GM19455 (cell line): ENCODE measurements at regions not wholly inside any gene's neighbourhood (a gene's known extent, or its start where the extent isn't known, plus 50 kb on each side); places are given as distances from the start of the nearest gene placed in this dataset.

Source experiments
- ATAC-seq: cut with Tn5 transposase; IDR thresholded peaks from one replicate; pipeline ENCODE4 v1.9.1; 2021; ENCODE audit not compliant: unreplicated experiment

DNA sequence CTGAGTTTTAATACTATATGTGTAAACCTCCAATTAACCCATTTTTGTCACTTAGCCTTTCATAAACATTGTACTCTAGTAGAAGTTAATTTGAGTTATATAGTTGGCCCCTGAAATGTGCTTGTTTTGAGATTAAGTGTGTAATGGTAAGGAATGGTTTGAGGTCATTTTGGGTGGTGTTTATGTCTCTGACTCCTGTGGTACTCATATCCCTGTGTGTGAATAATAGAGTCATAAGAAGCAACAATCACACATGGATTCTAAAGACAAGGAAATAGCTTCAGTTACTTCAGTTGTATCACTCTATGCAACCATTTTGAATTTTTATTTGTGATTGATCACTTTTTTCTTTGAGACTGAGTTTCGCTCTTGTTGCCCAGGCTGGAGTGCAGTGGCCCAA, 408.5 kb downstream of the MFSD1 start:
- ATAC-seq: no peak

DNA sequence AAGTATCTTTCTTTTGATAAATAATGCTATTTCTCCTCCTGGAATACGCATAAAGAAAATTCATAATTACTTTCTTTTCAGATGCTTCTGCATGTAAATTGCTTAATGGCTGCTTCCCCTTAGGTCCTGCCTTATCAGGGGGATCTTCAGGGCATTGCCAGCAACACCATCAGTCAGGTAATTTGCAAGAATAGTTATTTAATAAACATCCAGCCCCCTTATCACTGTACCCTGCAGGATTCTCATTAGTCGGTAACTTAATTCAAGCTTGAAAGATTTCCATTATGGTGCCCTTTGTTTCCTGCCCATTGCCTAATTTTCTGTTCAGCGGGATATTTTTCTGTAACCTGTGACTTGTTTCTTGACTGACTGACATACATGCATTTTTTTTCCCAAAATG, 414.5 kb downstream of the MFSD1 start:
- ATAC-seq: no peak

DNA sequence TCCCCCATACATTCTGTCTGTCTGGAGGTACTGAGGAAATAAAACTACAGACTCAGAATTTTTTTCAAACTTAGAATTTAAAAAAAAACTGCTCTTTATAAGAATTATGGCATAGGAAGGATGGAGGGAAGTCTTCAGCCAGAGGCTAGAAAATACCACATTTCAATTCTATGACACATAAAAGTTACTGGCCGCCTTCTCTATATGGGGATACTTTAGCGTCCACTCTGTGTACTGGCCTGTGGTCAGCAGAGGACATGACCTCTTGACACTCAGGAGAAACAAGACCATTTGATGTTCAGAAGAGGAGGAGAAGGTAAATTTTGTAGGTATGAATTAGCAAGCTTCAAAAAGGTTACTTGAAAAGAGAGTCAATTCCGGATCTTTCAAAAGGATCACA, 417.4 kb downstream of the MFSD1 start:
- no peak for ATAC-seq

DNA sequence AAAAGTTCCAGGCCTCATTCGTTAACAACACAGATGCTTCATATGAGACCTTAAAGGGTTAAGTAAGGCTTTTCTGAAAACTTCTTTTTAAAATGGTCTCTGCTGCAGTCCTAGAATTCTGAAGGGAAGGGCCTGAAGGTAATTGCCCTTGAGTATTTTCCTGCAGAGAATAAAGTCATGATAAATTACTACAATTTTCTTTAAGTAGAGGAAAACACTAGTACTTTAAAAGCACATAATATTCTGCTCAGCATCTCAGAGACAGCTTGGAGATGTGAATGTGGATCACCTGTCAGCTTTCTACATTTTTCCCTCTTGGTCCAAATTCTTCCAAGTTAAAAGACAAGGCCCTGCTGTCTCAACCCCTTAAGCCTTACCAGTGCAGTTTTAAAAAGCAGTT, 419.5 kb downstream of the MFSD1 start:
- ATAC-seq: no peak

DNA sequence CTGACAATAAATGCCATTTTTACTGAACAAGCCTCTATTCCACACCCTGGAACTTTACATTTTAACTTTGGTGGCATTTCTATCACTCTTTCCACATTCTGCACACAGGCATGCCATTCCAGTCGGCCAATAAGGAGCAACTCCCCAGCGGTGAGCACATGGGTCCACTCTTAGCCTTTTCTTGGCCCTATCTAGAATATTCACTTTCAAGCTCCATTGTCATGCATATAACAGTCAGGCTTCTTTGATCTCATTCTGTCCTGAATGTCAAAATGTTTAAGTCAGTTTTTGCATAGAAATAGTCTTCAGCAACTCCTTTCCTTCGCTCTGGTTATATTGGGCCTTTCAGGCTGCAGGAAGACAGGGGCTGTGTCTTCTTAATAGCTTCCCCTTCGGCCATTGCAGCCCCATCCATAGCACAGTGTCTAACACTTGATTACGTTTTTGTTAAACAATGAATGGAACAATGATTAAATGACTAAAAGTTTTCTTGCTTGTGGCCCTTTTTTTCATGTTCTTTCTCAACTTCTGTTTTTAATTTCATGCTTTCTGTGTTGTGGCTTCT, 427.3 kb downstream of the MFSD1 start:
- ATAC-seq: no peak

DNA sequence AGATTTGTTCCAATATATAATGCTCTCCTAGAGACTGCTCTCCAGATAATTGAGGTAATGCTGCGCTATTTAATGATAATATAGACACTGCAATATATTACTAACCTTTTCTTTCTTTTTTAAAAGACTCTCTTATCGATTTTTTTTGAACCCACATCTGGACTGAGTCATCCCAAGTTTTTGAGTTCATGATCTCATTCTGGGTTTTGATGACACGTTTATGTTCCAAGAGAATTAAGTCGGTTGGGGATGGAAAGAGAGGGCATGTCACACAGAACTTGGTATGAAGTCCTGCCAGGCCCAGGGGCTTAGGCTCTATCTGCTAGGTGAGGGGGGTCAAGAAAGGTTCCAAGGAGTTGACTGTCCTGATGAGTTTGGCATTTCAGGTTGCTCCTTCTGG, 431.1 kb downstream of the MFSD1 start:
- ATAC-seq: no peak

DNA sequence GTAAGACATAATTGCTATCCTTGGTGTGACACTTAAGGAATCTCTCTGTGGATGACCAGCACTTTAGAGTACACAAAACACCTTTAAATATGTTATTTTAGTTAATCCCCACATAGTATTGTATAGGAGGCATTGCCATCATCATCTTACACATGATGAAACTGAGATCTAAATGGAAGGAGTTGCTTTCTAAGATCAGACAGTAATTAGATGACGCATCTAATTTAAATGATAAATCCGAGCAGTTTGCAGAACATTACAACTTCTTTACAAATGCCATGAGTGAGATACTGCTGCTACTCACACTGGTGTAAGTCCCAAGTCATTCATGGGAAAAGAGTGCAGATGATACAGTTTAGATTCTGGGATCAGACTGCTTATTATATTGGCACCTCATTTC, 431.9 kb downstream of the MFSD1 start:
- no peak for ATAC-seq

DNA sequence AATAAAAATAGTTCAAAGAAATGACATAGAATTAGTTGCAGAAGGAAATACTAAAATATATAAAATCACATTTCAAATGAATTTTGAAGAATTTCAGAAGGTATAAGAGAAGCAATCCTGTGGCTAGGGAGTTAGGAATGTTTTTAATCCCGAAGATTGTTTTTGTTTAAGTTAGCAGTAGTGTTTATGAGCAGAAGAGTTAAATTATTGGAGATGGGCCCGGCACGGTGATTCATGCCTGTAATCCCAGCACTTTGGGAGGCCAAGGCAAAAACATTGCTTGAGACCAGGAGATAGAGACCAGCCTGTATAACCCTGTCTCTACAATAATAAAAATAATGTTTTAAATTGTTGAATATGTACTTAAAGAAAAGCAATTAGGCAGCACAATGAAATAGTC, 432.5 kb downstream of the MFSD1 start:
- no peak for ATAC-seq

DNA sequence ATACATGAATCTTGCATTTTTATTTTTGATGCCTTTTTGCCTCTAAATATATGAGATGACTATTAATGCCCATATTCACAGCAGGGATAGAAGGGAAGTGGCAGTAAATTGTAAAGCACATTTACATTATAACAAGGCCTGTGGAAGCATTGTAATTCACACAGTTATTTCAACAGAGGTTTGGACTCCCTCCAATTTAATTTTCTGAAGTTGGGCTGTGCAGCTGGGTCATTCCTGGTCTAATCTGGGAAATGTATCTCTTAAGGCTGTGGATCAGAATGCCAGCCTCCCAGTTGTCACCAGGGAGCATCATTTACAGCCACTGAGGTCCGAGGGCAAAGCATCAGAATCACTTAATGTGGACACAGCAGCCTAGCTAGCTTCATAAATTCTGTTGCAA, 434.5 kb downstream of the MFSD1 start:
- no peak for ATAC-seq

DNA sequence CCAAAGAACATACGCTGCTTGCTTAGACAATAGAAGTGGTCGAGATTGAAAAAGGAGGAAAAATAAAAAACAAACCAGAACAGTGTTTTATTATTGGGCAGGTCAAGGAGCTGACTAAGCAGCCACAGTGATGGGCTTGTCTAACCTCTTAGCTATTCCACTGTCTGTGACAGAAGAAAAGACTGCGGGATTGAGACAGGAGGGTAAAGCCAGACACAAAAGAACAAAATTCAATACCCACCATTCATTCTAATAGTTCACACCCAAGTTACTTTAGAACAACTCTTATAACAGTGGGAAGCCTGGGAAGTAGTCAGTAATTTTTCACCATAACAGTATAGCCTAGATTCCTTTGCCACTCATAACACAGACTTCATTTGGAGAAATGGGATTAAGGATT, 435.4 kb downstream of the MFSD1 start:
- ATAC-seq: no peak

DNA sequence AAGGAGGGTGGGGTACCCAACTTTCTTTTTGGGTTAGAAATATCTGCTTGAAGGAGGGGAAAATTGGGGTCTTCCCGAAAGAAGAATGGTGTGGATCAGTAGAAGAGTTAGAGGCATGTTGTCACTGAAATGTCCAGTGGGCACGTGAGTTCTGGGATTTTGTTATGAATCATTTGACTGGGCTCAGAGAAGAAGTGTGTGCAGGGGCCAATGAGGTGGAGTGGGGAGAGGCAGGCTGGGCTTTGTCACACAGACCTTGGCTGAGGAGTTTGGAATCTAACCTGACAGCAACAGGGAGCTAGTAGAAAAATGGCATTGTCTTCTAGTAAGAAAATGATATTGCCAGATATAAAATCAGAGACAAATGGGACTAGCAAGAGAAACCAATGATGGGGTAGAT, 436.8 kb downstream of the MFSD1 start:
- no peak for ATAC-seq

DNA sequence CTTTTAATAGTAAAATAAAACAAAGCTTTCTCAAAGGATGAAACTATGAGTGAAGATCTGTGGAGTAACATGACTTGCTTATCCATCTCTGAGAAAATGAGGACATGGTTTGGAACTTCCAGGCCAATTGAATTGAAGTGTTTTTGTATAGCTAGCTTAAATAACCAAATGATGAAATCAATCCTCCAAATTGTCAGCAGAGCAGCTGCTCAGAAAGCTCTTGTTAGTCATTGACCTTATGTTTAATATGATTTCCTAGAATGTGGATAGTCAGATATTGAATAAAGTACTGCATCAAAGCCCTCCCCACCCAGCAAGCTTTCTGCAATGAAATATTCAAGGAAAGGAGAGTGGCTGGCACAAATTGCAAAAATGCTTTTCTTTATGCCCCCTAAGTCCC, 437.2 kb downstream of the MFSD1 start:
- no peak for ATAC-seq

DNA sequence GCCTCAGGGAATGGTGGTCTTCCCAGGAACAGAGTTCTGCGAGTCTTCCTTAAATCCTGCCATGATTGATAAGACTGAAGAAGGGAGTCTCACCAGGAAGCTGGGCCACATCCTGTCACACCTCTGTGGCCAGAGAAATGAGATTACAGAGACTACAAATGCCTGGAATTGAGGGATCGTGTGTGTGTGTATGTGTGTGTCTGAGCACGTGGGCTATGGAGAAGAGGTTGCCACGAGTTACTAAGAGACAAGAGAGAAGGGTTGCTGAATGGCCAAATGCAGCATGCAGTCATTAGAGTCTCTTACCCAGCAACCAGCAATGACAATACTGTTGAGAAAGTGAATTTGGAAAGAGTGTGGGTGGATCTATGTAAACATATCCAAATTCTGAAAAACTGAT, 443.1 kb downstream of the MFSD1 start:
- no peak for ATAC-seq

DNA sequence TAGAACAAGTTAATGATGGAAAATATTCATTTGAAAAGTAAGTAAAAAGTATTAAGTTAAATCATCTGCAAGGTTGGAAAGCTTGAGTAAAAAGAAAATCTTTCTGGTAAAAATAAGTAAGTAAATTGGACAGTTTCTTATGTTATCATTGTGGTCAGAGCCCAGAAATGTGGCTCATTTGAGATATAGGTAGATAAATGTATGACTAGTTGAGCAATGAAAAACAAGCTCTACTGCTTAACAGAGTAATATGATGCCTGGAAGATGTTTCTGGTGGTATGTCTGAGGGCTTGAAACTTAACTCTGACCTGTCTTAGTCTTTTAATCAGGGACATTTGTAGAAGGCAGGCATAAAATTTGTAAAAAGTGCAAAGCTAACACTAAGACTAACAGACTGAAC, 444.0 kb downstream of the MFSD1 start:
- ATAC-seq: no peak

DNA sequence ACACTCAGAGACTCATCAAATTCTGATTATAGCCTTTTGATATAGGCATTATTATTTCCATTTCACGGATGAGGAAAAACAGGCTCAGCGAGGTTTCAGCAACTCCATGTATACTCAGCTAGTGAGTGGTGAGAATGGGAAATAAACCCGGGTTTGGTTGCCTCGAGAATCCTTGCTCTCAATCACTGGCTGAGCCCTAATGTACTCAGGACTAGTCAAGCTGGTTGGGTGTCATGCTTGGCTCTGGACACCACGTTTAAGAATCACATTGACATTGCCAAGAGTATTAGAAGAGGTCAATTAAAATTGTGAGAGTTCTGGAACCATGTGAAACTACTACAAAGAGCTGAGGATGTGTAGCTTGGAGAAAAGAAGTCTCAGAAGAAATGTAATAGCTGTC, 444.5 kb downstream of the MFSD1 start:
- ATAC-seq: no peak

DNA sequence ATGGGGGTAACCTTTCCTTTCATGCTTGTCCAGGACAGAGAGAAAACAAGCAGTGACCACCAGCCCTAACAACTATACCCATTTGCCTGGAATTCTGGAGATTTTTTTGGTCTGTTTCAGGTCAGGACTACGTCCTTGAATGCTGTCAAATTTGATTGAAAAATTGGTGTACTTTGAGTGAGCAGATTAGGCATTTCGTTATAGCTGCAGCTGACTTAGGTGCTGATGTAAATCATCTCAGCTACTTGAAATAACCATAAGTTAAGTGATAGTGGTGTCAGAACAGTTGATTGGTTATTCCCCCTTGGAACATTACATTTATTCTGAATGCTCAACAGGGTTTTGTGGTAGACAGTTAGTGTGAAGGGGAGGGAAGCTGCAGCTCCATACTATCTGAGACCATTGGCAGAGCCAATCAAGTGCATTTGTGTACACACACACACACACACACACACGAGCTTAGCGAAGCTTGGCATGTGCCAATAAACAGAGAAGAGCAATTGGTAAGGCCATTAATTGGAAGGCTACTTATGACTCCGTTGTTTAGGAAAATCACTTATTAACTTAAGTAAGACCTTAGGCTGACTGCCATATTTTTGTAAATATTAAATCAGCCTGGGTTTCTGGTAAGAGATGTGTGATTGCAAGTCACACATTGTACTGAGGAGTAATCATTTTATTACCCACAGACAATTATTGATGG, 447.8 kb downstream of the MFSD1 start:
- ATAC-seq: no peak

DNA sequence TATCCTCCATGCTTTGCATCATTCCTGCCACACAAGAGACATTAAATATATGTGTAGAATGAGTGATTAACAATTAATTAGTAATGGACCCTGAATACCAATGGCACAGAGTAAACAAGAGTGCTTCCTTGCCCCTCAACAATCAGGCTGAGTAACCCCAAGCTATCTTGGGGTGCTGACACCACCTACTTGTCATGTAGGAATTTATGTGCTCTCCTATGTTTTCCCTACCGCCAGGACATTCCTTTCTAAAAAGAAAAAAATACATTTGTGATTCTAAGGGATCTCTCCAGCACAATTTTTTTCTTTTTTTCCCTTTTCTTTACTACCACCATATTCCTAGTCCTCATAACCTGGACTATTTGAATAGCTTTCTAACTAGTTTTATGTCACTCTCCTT, 449.1 kb downstream of the MFSD1 start:
- ATAC-seq: no peak

DNA sequence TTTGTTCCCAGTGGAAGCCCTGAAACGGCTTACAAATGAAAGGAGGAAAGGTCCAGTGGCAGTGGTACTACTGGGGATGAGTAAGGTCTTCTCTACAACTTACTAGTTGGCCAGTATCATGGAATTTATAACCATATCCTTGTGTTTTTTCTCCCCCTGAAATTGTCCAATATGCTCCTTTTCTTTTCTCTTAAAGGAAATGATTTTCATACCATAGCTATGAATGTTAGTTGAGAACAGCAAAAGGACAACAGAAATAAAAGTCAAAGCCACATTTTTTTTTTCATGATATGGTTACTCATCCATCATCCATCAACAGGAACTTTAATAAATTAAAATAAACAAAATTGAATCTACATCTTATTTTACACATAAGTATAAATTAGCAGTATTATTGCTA, 450.4 kb downstream of the MFSD1 start:
- ATAC-seq: no peak

DNA sequence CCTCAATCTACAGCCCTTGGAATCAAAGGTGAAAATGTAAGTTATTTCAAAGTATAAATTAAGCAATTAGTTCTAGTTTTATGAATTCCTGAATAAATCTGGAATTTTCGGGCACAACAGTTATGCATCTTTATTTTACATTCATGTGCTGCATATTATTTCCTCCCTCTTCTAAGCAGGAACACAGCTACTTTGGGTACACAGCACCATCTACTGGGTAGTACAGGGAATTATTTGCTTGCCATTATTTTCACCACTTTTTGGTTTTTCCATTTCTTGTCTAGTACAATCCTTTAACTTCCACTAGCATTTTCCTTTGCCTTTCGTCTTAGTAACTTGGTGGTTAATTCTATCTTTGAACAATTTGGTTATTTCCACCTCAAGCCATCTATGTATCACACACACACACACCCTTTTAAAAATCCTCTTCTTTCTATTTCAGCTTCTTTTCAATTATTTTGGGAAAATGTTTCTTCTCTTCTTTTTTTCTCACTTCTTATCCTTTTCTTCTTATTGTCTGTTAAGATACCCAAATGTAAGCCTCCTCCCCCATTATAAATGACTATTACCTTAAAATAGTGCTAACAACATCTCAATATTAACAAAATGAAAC, 451.0 kb downstream of the MFSD1 start:
- ATAC-seq: no peak

DNA sequence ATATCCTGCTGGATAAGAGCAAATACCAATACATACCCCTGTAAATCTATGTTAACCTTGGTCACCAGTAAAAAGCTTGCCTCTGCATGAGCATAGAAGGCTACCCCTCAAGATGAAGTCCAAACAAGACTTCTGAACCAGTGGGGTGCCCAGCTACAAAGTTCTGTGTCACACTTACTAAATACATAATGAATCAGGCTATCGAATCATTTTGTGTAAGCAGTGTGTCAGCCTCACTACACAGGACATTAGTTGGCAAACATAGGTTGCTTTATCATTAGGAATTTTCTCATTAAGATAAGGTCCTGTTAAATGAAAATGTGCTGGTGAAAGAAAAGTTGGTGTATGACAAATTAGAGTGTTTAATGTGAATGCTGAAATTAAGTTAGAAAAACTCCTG, 452.0 kb downstream of the MFSD1 start:
- ATAC-seq: no peak

DNA sequence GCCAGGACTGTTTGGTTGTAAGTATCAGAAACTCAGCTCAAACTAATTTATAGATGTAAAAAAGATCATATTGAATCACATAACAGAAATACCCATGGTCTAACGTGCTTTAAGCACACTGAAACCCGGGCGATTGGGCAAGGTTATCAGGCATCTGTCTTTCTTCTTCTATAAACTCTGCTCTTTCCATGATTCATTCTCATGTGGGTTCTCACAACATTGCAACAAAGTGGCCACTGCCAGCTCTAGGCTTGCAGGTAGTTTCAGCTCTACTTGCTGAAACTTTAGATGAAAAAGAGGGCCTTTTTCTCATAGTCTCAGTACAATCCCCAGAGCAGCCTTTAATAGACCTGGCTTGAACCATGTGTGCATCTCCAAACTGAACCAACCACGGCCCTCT, 456.1 kb downstream of the MFSD1 start:
- ATAC-seq: no peak

DNA sequence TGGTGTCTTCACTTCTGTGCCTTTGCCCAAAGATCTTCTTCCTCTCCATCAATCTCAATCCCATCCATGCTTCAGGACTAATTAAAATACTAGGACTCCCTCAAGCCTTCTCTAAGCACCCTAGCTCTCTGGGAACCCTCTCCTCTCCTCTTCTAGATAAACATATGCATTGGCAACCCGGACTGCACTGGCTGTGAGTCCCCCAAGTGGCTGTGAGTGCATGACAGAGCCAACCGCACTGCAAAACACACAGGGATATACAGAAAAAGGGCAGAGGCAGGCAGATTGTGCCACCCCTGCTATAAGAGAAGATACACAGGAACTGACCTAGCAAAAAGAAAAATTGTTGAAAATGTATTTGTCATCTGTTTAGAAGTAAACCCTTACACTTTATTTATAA, 457.1 kb downstream of the MFSD1 start:
- ATAC-seq: no peak
